ENCODE measurements at regions not wholly inside any gene's neighbourhood (a gene's known extent, or its start where the extent isn't known, plus 50 kb on each side); places are given as distances from the start of the nearest gene placed in this dataset.

GRCh38 chr11:70743329-70743728 lies 345.0 kb downstream of the CTTN start:
- TF ChIP-seq CTCF (IDR thresholded peaks at IDR 0.05; ENCODE audit: borderline replicate concordance, extremely low read depth, low read length, poor library complexity, severe bottlenecking) (no peak), EZH2 (IDR thresholded peaks at IDR 0.05; ENCODE audit: borderline replicate concordance, low read depth, low read length, severe bottlenecking) (no peak)
